GM19023 (cell line): ENCODE measurements at regions not wholly inside any gene's neighbourhood (a gene's known extent, or its start where the extent isn't known, plus 50 kb on each side); places are given as distances from the start of the nearest gene placed in this dataset.
"Not testable (repeated sequence)": the region's sequence is repeated elsewhere in the genome, so short reads cannot be mapped to it uniquely, and the experiment has no call there.

Source experiments
- ATAC-seq: cut with Tn5 transposase; IDR thresholded peaks from one replicate; pipeline ENCODE4 v1.9.1; 2021; ENCODE audit warnings: mild to moderate bottlenecking, moderate library complexity; ENCODE audit not compliant: unreplicated experiment

- ATAC-seq: no peak
Observed at GRCh38 chr1:73100216-73100615, 817.9 kb upstream of the NEGR1 start.

- no peak for ATAC-seq
Observed at GRCh38 chr1:73097917-73098316, 815.6 kb upstream of the NEGR1 start.

DNA sequence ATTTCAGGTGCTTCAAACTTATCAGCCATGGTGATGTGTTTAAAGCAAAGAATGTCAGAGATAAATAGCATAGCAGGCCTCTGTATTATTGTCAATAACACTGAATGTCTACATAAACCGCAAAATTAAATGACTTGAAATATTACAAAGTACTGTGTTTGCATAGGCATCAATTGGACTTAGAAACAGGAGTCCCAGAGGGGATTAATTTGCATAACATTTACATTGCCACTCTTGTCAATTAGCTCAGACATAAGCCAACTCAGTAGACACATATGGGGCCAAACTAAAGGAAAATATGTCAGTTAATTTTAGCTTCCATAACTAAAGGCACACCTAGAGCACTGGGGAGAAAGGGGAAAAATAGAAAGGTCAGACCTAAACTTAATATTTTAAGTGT, 814.5 kb upstream of the NEGR1 start:
- ATAC-seq: no peak

DNA sequence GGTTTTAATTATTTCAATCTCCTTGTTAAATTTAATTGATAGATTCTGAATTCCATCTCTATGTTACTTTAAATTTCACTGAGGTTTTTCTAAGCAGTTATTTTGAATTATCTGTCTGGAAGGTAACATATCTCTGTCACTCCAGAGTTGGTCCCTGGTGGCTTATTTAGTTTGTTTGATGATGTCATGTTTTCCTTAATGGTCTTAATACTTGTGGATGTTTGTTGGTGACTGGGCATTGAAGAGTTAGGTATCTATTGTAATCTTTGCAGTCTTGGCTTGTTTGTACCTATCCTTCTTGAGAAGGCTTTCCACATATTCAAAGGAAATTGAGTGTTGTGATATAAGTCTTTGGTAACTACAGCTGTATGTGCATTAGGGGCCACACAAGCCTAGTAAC, 810.0 kb upstream of the NEGR1 start:
- ATAC-seq: no peak

GRCh38 chr1:73066866-73067265, 784.5 kb upstream of the NEGR1 start:
- ATAC-seq: no peak

- no peak for ATAC-seq
Observed at GRCh38 chr1:73065339-73066041, 783.2 kb upstream of the NEGR1 start.

GRCh38 chr1:73056826-73057225, 774.5 kb upstream of the NEGR1 start:
- ATAC-seq: no peak

DNA sequence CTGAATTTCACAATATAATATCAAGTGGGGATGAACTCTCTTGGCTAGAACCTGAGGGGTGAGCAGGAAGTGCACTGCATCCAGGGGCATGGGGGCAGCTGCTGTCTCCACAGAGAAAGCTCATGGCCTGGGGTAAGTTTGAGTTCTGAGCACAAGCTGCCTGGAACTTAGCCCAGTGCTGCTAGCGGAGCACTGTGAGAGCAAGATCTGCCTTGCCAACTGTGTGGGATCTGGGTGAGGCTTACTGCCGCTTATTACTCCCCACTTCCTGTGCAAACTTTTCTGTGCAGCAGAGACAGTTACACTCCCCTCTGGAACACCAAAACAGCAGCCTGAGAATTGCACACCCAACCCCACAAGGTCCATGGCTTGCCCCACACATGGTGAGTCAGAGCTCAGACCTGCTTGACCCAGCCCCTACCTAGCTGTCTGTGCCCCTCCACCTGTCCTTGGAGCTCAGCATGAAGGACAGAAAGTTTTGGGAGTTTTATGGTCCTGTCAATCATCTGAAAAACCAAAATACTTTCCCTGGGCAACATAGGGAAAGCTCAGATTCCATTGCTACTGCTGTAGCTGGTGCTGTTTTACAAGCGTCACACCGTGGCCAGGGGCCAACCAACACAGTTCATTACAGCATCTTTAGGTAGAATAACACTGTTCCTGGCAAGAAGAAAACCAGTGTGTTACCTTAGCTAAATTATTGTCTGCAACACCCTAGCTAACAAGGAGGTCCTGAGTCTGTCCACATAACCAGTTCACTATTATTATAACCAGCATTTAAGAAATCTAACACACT, 762.1 kb upstream of the NEGR1 start:
- ATAC-seq: no peak

- ATAC-seq: no peak
Observed at GRCh38 chr1:73042403-73042802, 760.1 kb upstream of the NEGR1 start.

DNA sequence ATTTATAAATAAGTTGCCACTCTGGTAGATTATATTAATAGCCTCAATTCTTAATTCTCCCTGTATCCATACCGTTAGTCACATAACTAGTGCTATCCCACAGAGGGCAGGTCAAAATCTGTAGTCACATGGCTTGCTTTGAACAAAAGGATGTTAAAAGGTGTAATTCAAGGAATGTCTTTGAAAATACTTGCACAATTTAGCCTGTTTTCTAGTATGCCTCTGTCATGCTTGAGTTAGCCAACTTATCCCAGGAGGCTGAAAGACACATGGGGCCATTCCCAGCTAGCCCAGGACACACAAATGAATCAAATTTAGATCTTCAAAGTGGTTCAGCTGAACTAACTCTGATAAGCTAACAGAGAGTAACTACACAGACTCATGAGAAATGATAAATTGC, 758.5 kb upstream of the NEGR1 start:
- ATAC-seq: no peak

DNA sequence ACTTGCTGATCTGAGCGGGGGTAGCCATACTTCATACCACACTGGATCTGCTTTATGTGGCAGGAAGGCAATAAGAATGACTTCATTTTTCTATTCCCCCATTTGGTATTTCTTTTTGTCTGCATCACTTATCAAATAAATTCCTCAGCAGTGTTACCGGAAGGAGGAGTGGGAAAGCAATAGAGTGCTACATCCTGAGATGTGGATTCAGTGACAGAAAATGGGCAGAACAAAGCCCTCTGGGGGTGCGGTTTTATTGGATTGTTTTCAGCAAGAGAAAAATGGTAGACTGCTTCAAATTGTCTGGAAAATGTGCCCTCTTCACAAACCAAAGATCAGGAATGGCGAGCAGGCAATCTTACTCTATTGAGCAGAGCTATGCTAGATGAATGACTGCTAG, 751.9 kb upstream of the NEGR1 start:
- no peak for ATAC-seq

DNA sequence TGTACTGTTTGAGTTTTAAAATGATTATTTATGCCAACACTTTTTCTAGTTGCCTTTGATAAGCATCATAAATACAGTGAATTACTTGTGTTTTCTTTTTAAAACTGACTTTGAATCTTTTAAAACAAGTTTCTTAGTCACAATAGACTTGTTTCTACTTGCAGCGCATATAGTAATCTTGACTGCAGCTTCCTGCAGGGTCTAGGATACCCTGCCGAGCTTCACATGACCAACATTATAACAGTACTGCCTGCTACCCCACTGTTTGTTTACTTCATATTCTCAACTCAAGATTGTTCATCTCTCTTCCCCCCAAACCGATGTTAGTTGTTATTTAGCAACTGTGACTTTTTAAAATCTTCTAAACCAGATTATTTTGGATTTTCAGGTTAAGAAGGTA, 751.3 kb upstream of the NEGR1 start:
- ATAC-seq: no peak

DNA sequence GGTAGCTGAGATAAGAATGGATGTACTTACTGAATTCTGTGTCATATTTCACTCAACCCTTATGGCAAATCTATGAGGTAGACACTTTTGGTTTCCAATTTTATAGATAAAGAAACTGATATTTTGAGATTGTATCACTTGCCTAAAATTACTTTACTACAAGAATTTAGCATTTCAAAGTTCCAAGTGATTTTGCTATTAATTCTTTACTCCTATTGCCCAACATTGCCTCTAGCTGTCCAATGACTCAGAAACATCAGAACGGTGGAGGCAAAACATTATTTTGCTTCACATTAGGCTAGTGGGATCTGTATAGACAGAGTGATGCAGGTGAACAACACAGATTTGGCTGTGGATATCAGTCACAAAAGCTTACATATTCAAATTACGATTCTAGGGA, 747.2 kb upstream of the NEGR1 start:
- no peak for ATAC-seq

GRCh38 chr1:73026114-73026513, 743.8 kb upstream of the NEGR1 start:
- ATAC-seq: no peak

DNA sequence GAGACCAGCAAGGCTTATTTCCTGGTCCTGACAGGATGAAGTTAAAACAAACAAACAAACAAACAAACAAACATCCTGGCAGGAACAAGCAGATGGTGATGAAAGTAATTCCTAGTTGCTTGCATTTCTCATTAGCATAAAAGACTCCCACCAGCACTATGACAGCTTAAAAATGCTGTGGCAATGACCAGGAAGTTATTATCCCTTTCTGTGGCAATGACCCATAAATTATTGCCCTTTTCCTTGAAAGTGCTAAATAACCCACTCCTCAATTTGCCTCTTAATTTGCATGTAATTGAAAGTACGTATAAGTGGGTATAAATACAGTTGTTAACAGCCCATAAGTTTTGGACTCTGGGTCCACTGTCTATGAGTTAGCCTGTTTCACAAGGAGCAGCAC, 727.6 kb upstream of the NEGR1 start:
- ATAC-seq: no peak

DNA sequence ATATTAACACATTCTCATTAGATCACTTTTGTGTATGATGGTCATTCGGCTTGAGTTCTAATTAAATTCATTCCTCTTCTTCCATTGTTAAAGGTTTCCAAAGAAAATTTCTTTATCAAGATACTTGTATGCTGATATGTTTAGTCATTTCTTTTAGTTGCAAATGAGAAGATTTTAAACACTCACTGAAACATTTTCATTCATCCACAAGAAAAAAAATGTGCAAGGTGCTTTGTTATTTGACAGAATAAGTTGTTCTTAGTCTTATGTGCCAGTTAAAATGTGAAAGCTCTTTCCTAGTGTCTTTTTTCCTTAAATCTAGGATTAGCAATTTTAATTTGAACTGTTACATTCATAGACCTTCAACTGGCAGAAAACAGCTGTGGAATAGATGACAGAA, 727.0 kb upstream of the NEGR1 start:
- ATAC-seq: no peak

DNA sequence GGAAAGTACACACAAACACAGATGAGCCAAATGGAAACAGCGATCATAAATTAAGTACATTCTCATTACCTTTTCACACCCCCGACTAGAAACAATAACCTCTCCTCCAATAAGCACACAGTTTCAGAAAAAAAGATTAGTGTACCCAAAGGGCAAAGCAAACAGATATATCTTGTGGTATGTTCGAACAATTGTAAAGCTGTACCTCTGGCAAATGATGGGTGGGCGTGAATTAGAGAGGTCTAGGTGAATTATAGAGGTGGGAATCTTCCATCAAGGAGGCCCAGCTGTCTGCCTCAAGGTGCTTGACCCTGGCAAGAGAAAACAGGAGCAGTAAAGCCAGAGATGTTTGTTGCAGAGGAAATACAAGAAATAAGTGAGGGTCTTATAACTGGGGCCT, 715.3 kb upstream of the NEGR1 start:
- no peak for ATAC-seq

DNA sequence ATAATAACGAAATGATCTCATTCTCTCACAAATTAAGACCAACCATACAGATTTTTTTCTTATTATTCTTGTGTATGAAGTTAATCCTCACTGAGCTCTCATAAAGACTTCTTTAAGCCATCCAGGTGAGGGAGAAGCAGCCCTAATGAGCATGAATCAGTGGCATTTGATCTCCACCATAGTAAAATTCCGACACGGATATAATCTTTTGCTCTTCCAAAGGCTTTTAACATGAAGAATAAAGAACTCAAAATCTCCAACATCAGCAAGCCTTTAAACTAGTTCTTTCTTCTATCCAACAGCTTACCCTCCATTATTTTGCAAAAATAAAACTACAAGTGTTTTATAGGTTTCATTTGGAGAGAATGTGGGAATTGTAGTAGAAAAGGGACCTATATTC, 714.7 kb upstream of the NEGR1 start:
- ATAC-seq: no peak

GRCh38 chr1:72987871-72988270, 705.5 kb upstream of the NEGR1 start:
- ATAC-seq: not testable (repeated sequence)

- ATAC-seq: no peak
Observed at GRCh38 chr1:72986591-72987290, 704.4 kb upstream of the NEGR1 start.

- ATAC-seq: not testable (repeated sequence)
Observed at GRCh38 chr1:72985024-72985423, 702.7 kb upstream of the NEGR1 start.

DNA sequence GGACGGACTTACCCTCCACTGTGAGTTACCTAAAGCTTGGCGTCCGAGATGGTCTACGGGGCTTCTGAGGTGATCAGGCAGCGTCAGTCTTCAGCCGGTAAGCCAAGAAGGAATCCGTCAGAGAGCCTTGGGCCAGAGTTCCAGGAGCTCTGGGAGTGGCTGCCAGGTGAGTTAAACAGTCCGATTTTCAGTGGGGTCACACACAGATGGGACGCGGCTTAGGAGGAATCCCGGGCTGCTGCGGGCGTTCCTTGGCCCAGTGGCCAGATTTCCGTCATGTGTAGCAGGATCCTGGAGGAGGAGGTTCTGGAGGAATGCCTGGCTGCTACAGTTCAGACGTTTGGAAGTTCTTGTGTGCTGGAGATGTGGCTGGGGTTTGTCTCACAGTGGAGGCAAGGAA, 700.7 kb upstream of the NEGR1 start:
- ATAC-seq: not testable (repeated sequence)
